Right atrium auricular region (tissue), 2 donors: ENCODE measurements at regions not wholly inside any gene's neighbourhood (a gene's known extent, or its start where the extent isn't known, plus 50 kb on each side); places are given as distances from the start of the nearest gene placed in this dataset.
"Not testable (repeated sequence)": the region's sequence is repeated elsewhere in the genome, so short reads cannot be mapped to it uniquely, and the experiment has no call there.

Source experiments
- DNase-seq: peaks from one replicate; pipeline ENCODE4 v3.0.0-alpha.2; 2019; ENCODE audit warnings: low spot score
- H3K27ac ChIP-seq, 2 donors: fragments of 200-600 bp; sonication (generic); 1 replicate in 1 of 2; 2 replicates in 1 of 2; pipeline ENCODE4 v1.5.1; 2016 to 2019
- H3K27me3 ChIP-seq, 2 donors: fragments of 200-600 bp; sonication (generic); one replicate each; pipeline versions ENCODE4 v1.5.1 to v1.6.0; 2017 to 2019
- H3K36me3 ChIP-seq: fragments of 200-600 bp; sonication (generic); one replicate; pipeline ENCODE4 v1.5.1; 2016
- H3K4me1 ChIP-seq, 2 donors: fragments of 200-600 bp; sonication (generic); one replicate each; pipeline versions ENCODE4 v1.5.1 to v1.6.0; 2017 to 2019
- H3K4me3 ChIP-seq, 2 donors: fragments of 200-600 bp; sonication (generic); 1 replicate in 1 of 2; 2 replicates in 1 of 2; pipeline ENCODE4 v1.5.1; 2017 to 2019; ENCODE audit warnings: mild to moderate bottlenecking in 1 of 2, moderate library complexity in 1 of 2
- H3K9me3 ChIP-seq, 2 donors: fragments of 200-600 bp; sonication (generic); one replicate each; pipeline ENCODE4 v1.5.1; 2019
- CTCF ChIP-seq, 2 donors: fragments of 200-600 bp; sonication (generic); IDR thresholded peaks; one replicate each; pipeline ENCODE4 v1.5.1; 2019; ENCODE audit warnings: antibody characterized with exemption in 2 of 2

GRCh38 chr2:188024811-188025210 is 266.9 kb upstream of the GULP1 start:
- no peak for DNase-seq
- Histone ChIP-seq H3K4me3 (no peak overlapping the region), H3K4me1 (no peaks in the 10 kb centered on the region), H3K27me3 (no peaks in the 10 kb centered on the region), H3K27ac (no peak overlapping the region), H3K9me3 (no peaks in the 10 kb centered on the region), H3K36me3 (no peaks in the 10 kb centered on the region)
- no peak for TF ChIP-seq CTCF (IDR thresholded peaks at IDR 0.05)

GRCh38 chr2:188028739-188029138 is 262.9 kb upstream of the GULP1 start:
- no peaks in the 10 kb centered on the region for H3K36me3 ChIP-seq
- H3K4me1 ChIP-seq = no peaks in the 10 kb centered on the region
- no peak for TF ChIP-seq CTCF (IDR thresholded peaks at IDR 0.05)
- no peaks in the 10 kb centered on the region for H3K9me3 ChIP-seq
- no peak overlapping the region for H3K4me3 ChIP-seq
- no peak overlapping the region for H3K27ac ChIP-seq
- no peak for DNase-seq
- H3K27me3 ChIP-seq = no peaks in the 10 kb centered on the region

DNA sequence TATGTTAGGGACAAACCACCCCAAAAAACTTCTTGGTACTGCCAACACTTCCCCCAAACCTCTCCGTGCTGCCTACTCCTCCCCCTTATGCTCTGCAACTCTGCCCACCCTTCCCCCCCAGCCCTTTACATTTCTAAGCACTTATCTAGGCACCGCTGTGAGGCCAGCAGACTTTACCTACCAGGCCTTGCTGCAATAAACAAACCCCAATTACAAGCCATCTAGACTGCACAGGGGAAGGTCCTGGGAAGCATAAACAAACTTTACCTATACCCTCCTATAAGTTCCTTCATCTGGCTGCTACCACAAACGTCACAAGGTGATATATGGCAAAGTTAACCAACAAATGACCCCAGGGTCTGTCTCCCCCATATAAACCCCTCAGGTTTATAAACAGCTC is 259.4 kb upstream of the GULP1 start:
- no peak overlapping the region for H3K4me3 ChIP-seq
- H3K4me1 ChIP-seq = no peaks in the 10 kb centered on the region
- H3K9me3 ChIP-seq = no peaks in the 10 kb centered on the region
- no peak for TF ChIP-seq CTCF (IDR thresholded peaks at IDR 0.05)
- no peak overlapping the region for H3K27ac ChIP-seq
- H3K36me3 ChIP-seq = no peaks in the 10 kb centered on the region
- DNase-seq = no peak
- H3K27me3 ChIP-seq = no peaks in the 10 kb centered on the region

GRCh38 chr2:188032786-188033185 is 258.9 kb upstream of the GULP1 start:
- no peaks in the 10 kb centered on the region for H3K36me3 ChIP-seq
- H3K4me1 ChIP-seq = no peaks in the 10 kb centered on the region
- no peak for TF ChIP-seq CTCF (IDR thresholded peaks at IDR 0.05)
- no peaks in the 10 kb centered on the region for H3K27me3 ChIP-seq
- H3K9me3 ChIP-seq = no peaks in the 10 kb centered on the region
- no peak for DNase-seq
- no peak overlapping the region for H3K4me3 ChIP-seq
- H3K27ac ChIP-seq = no peak overlapping the region

DNA sequence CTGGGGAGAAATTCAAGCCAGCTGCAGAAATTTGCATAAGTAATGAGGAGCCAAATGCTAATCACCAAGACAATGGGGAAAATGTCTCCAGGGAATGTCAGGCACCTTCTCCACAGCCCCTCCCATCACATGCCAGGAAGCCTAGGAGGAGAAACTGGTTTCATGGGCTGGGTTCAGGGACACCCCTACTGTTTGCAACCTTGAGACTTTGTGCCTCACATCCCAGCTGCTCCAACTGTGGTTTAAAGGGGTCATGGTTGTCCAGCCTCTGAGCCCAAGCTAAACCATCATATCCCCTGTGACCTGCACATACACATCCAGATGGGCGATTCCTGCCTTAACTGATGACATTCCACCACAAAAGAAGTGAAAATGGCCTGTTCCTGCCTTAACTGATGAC is 258.4 kb upstream of the GULP1 start:
- H3K4me1 ChIP-seq = not testable (repeated sequence)

DNA sequence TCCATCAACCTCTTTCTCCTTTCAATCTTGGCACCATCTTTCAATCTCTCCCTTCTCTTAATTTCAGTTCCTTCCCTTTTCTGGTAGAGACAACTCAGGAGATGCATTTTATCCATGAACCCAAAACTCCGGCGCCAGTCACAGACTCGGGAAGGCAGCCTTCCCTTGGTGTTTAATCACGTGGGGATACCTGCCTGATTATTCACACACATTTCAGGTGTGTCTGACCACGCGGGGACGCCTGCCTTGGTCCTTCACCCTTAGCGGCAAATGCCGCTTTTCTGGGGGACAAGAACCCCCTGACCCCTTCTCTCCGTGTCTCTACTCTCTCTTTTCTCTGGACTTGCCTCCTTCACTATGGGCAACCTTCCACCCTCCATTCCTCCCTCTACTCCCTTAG is 257.6 kb upstream of the GULP1 start:
- not testable (repeated sequence) for H3K9me3 ChIP-seq, H3K27me3 ChIP-seq, H3K27ac ChIP-seq, H3K4me3 ChIP-seq, H3K36me3 ChIP-seq, H3K4me1 ChIP-seq, DNase-seq

More for the DNA sequence above, 258.4 kb upstream of the GULP1 start:
- H3K36me3 ChIP-seq, H3K27ac ChIP-seq, H3K27me3 ChIP-seq, H3K4me3 ChIP-seq, H3K9me3 ChIP-seq, DNase-seq: not testable (repeated sequence)

- not testable (repeated sequence) for H3K4me3 ChIP-seq, H3K9me3 ChIP-seq, H3K36me3 ChIP-seq, H3K27me3 ChIP-seq, H3K4me1 ChIP-seq, DNase-seq, H3K27ac ChIP-seq
Measured at GRCh38 chr2:188035377-188035776, 256.3 kb upstream of the GULP1 start.

DNA sequence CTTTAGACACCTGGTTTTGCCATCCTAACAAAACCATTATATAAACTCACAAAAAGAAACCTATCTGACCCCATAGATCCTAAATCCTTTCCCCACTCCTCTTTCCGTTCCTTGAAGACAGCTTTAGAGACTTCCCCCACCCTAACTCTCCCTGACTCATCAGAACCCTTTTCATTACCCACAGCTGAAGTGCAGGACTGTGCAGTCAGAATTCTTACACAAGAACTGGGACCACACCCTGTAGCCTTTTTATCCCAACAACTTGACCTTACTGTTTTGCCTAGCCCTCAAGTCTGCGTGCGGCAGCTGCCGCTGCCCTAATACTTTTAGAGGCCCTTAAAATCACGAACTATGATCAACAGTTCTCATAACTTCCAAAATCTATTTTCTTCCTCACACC is 254.9 kb upstream of the GULP1 start:
- H3K27me3 ChIP-seq, DNase-seq, H3K4me3 ChIP-seq, H3K4me1 ChIP-seq, H3K36me3 ChIP-seq, H3K9me3 ChIP-seq, H3K27ac ChIP-seq: not testable (repeated sequence)
